HepG2 (cell line): ENCODE measurements at regions not wholly inside any gene's neighbourhood (a gene's known extent, or its start where the extent isn't known, plus 50 kb on each side); places are given as distances from the start of the nearest gene placed in this dataset.

Source experiments
- ATAC-seq: fragments of 200-7000 bp; cut with Tn5 transposase; 3 replicates; pipeline ENCODE4 v1.9.1; 2020; ENCODE audit warnings: mild to moderate bottlenecking, moderate library complexity
- BruUV-seq: library from RNA; stranded (reverse); fragments of 400-500 nt; replicated peaks from 2 replicates; lab custom pipeline; 2021; lab: Mats Ljungman, UMichigan
- CTCF ChIA-PET: fragments of 300-600 bp; formaldehyde crosslinking; extraction: SDS; loops from one replicate; lab custom pipeline; 2021; ENCODE audit warnings: low total read pairs, inconsistent platforms, low intra/inter-chr PET ratio; lab: Yijun Ruan, JAX
- POLR2A ChIA-PET: fragments of 350-600 bp; sonication (Branson Sonifier 250); formaldehyde crosslinking; loops from one replicate; lab custom pipeline; 2020; ENCODE audit warnings: antibody characterized with exemption, inconsistent platforms; lab: Yijun Ruan, JAX
- DNase-seq: peaks from one replicate; pipeline ENCODE4 v3.0.0-alpha.2; 2015; ENCODE audit warnings: low spot score
- FAIRE-seq: peaks from 3 replicates; lab custom pipeline; 2011; peaks lifted over from hg19 to GRCh38; lab: Jason Lieb, UNC
- H2AFZ ChIP-seq: one replicate; pipeline ENCODE4 v1.6.1; 2011; ENCODE audit warnings: low read length, inconsistent platforms
- H3K27ac ChIP-seq: fragments of 300-600 bp; 3 replicates; pipeline ENCODE4 v1.8.0; 2011; ENCODE audit warnings: mixed run types, mild to moderate bottlenecking, mixed read lengths, low read length, inconsistent platforms; ENCODE audit not compliant: insufficient read depth; ENCODE audit errors: extremely low read length
- H3K27me3 ChIP-seq, 2 experiments: fragments of 200-600 bp in 1 of 2; 2 replicates in 1 of 2; 3 replicates in 1 of 2; pipeline versions ENCODE4 v1.6.0 to v1.8.0; 2011; ENCODE audit warnings: low read length in 2 of 2, mild to moderate bottlenecking in 2 of 2, moderate library complexity in 2 of 2, inconsistent platforms in 1 of 2; ENCODE audit not compliant: insufficient read depth in 2 of 2, control insufficient read depth in 1 of 2
- H3K36me3 ChIP-seq, 2 experiments: fragments of 200-600 bp in 1 of 2; replicated peaks in 1 of 2; 2 replicates in 1 of 2; 3 replicates in 1 of 2; pipeline versions ENCODE4 v1.5.1 to v1.8.0; 2011; ENCODE audit warnings: low read length in 2 of 2, inconsistent platforms in 1 of 2; ENCODE audit not compliant: insufficient read depth in 2 of 2, control insufficient read depth in 1 of 2
- H3K4me1 ChIP-seq: 2 replicates; pipeline ENCODE4 v1.5.1; 2012; ENCODE audit warnings: low read length, inconsistent platforms; ENCODE audit not compliant: insufficient read depth
- H3K4me2 ChIP-seq: 2 replicates; pipeline ENCODE4 v1.6.0; 2011; ENCODE audit warnings: low read depth, low read length, inconsistent platforms
- H3K4me3 ChIP-seq, 3 experiments: fragments of 200-600 bp in 1 of 3; sonication (generic), shearing (Covaris generic) in 1 of 3; replicated peaks in 1 of 3; 2 replicates each; pipeline ENCODE4 v1.5.1; 2011 to 2016; ENCODE audit warnings: low read length in 3 of 3, inconsistent platforms in 2 of 3, low read depth in 2 of 3, mild to moderate bottlenecking in 2 of 3, control low read depth in 1 of 3, mixed read lengths in 1 of 3; ENCODE audit not compliant: insufficient read depth in 1 of 3
- H3K79me2 ChIP-seq: one replicate; pipeline ENCODE4 v1.6.1; 2011; ENCODE audit warnings: low read length, inconsistent platforms; ENCODE audit not compliant: insufficient read depth
- H3K9ac ChIP-seq: 2 replicates; pipeline ENCODE4 v1.6.0; 2011; ENCODE audit warnings: mild to moderate bottlenecking, low read depth, low read length, inconsistent platforms; ENCODE audit not compliant: insufficient read depth
- H3K9me3 ChIP-seq: 2 replicates; pipeline ENCODE4 v1.5.1; 2012; ENCODE audit warnings: mild to moderate bottlenecking, low read length
- H4K20me1 ChIP-seq: 2 replicates; pipeline ENCODE4 v1.6.0; 2011; ENCODE audit warnings: inconsistent platforms, mild to moderate bottlenecking, low read length, moderate library complexity; ENCODE audit not compliant: insufficient read depth
- ASH2L ChIP-seq: fragments of 300-600, 200-600 bp; sonication (generic); IDR thresholded peaks from 2 replicates; pipeline ENCODE4 v1.7.0; 2017; ENCODE audit warnings: low read depth, mild to moderate bottlenecking, moderate library complexity, mixed read lengths, low read length; ENCODE audit not compliant: insufficient read length
- BRD4 ChIP-seq: sonication (generic); formaldehyde crosslinking; IDR thresholded peaks from 2 replicates; pipeline ENCODE4 v1.4.0; 2020; ENCODE audit warnings: missing genetic modification reagents
- EED ChIP-seq: sonication (generic); formaldehyde crosslinking; IDR thresholded peaks from 2 replicates; pipeline ENCODE4 v1.5.0; 2020; ENCODE audit warnings: mild to moderate bottlenecking, missing genetic modification reagents
- GPBP1L1 ChIP-seq: sonication (generic); formaldehyde crosslinking; IDR thresholded peaks from 2 replicates; pipeline ENCODE4 v1.5.0; 2020; ENCODE audit warnings: mild to moderate bottlenecking, missing genetic modification reagents
- HNRNPH1 ChIP-seq: fragments of 200-400 bp; formaldehyde crosslinking; optimal IDR thresholded peaks from 2 replicates; pipeline ENCODE3; 2017; ENCODE audit warnings: mild to moderate bottlenecking, low read depth, low read length
- HOXA9 ChIP-seq: sonication (generic); formaldehyde crosslinking; IDR thresholded peaks from 2 replicates; pipeline ENCODE4 v1.8.1; 2022; ENCODE audit warnings: missing genetic modification reagents, mild to moderate bottlenecking, moderate library complexity, borderline replicate concordance
- MAFF ChIP-seq: IDR thresholded peaks from 2 replicates; pipeline ENCODE4 v1.6.1; 2011; ENCODE audit warnings: low read depth, low read length, improper control_type of control experiment
- PATZ1 ChIP-seq: sonication (generic); formaldehyde crosslinking; IDR thresholded peaks from 2 replicates; pipeline ENCODE4 v1.4.0; 2020; ENCODE audit warnings: missing genetic modification reagents
- RFX3 ChIP-seq: IDR thresholded peaks from 2 replicates; pipeline ENCODE4 v1.6.1; 2016; ENCODE audit warnings: missing biosample characterization, missing genetic modification reagents
- SP4 ChIP-seq: sonication (generic); formaldehyde crosslinking; IDR thresholded peaks from 2 replicates; pipeline ENCODE4 v1.8.1; 2023; ENCODE audit warnings: mild to moderate bottlenecking, missing genetic modification reagents
- ZBTB39 ChIP-seq: sonication (generic); formaldehyde crosslinking; IDR thresholded peaks from 2 replicates; pipeline ENCODE4 v1.5.0; 2020; ENCODE audit warnings: missing genetic modification reagents
- ZNF234 ChIP-seq: sonication (generic); formaldehyde crosslinking; conservative IDR thresholded peaks from 2 replicates; pipeline ENCODE4 v1.5.1; 2020; ENCODE audit warnings: mild to moderate bottlenecking, missing genetic modification reagents
- ZNF3 ChIP-seq: IDR thresholded peaks from 2 replicates; pipeline ENCODE4 v1.7.0; 2017; ENCODE audit warnings: inconsistent platforms
- ZNF724P ChIP-seq: sonication (generic); formaldehyde crosslinking; IDR thresholded peaks from 2 replicates; pipeline ENCODE4 v1.8.0; 2022; ENCODE audit warnings: missing genetic modification reagents, borderline replicate concordance
- WGBS: methylation state at CpG from one replicate; pipeline ENCODE4 v1.1.6; 2017; ENCODE audit warnings: low lambda C conversion rate; 5-methylcytosine and 5-hydroxymethylcytosine counted together
- in situ Hi-C: cut with HindIII; loops from 2 replicates; pipeline ENCODE4 v1.10.0; 2017; ENCODE audit warnings: low pct_unique_long_range_greater_than_20kb; ENCODE audit not compliant: extremely low pct_ligation_motif_present
- intact Hi-C: fragments of 100-400 bp; cut with micrococcal nuclease; formaldehyde crosslinking; loops from one replicate; pipeline ENCODE4 v1.10.0; 2022; ENCODE audit not compliant: unreplicated experiment

GRCh38 chr3:181289306-181289705, 299.8 kb upstream of the DNAJC19 start (continued):
- TF ChIP-seq HOXA9 (no peak), BRD4 (CRISPR knock-in tag) (no peak), PATZ1 (CRISPR knock-in tag) (no peak), HNRNPH1 (no peak), ZNF234 (CRISPR knock-in tag) (no peak), ZNF724P (CRISPR knock-in tag) (no peak), ASH2L (no peak), ZNF3 (CRISPR knock-in tag) (no peak), SP4 (no peak), MAFF (no peak), EED (CRISPR knock-in tag) (no peak)

GRCh38 chr3:181288145-181288544, 298.6 kb upstream of the DNAJC19 start:
- Histone ChIP-seq H3K36me3 (no peaks in the 10 kb centered on the region), H4K20me1 (no peaks in the 10 kb centered on the region), H3K9me3 (no peaks in the 10 kb centered on the region), H3K79me2 (no peaks in the 10 kb centered on the region), H3K27ac (no peak overlapping the region), H3K27me3 (no peaks in the 10 kb centered on the region), H3K4me2 (no peak overlapping the region), H3K4me3 (no peak overlapping the region), H2AFZ (no peak overlapping the region), H3K9ac (no peak overlapping the region), H3K4me1 (no peaks in the 10 kb centered on the region)
- ChIA-PET CTCF (no interaction called here), POLR2A (no interaction called here)
- FAIRE-seq (no peak), DNase-seq (no peak), ATAC-seq (no peak)
- BruUV-seq = no TSS peak
- intact Hi-C loops (no loop called here), in situ Hi-C loops (no loop called here)
- WGBS = 0% methylated on average over 3 of the region's 3 CpGs
- no peak for TF ChIP-seq ZBTB39 (CRISPR knock-in tag)
- no peak for TF ChIP-seq RFX3 (CRISPR knock-in tag)
- TF ChIP-seq GPBP1L1 (CRISPR knock-in tag) = no peak
